Upper lobe of left lung (tissue), 6 donors: ENCODE measurements at regions not wholly inside any gene's neighbourhood (a gene's known extent, or its start where the extent isn't known, plus 50 kb on each side); places are given as distances from the start of the nearest gene placed in this dataset.

Experiments
- ATAC-seq, 2 donors: fragments of 200-7000 bp; cut with Tn5 transposase; one replicate each; pipeline ENCODE4 v1.9.1; 2022; ENCODE audit warnings: mild to moderate bottlenecking in 2 of 2, moderate library complexity in 2 of 2; ENCODE audit not compliant: low FRiP score in 2 of 2
- DNase-seq, 2 donors: peaks; one replicate each; pipeline ENCODE4 v3.0.0-alpha.2; 2019 to 2020
- H3K27ac ChIP-seq, 4 donors: fragments of 200-600 bp; sonication (generic); one replicate each; pipeline ENCODE4 v1.5.1; 2016 to 2019
- H3K27me3 ChIP-seq, 4 donors: fragments of 200-600 bp; sonication (generic); one replicate each; pipeline ENCODE4 v1.5.1; 2017 to 2019
- H3K36me3 ChIP-seq, 4 donors: fragments of 200-600 bp; sonication (generic); one replicate each; pipeline ENCODE4 v1.5.1; 2016 to 2019
- H3K4me1 ChIP-seq, 4 donors: fragments of 200-600 bp; sonication (generic); one replicate each; pipeline ENCODE4 v1.5.1; 2018 to 2019
- H3K4me3 ChIP-seq, 4 donors: fragments of 200-600 bp; sonication (generic); one replicate each; pipeline ENCODE4 v1.5.1; 2017 to 2019; ENCODE audit warnings: mild to moderate bottlenecking in 2 of 4, moderate library complexity in 1 of 4
- H3K9me3 ChIP-seq, 4 donors: fragments of 200-600 bp; sonication (generic); one replicate each; pipeline ENCODE4 v1.5.1; 2018 to 2019
- EP300 ChIP-seq, 4 donors: sonication (generic); formaldehyde crosslinking; IDR thresholded peaks; one replicate each; pipeline ENCODE4 v1.5.1; 2017; ENCODE audit warnings: antibody characterized with exemption in 4 of 4, control low read depth in 2 of 4
- POLR2A ChIP-seq, 4 donors: fragments of 450-650 bp; IDR thresholded peaks; one replicate each; pipeline ENCODE4 v1.5.1; 2016 to 2017; ENCODE audit warnings: antibody characterized with exemption in 4 of 4, mild to moderate bottlenecking in 2 of 4
- POLR2AphosphoS5 ChIP-seq, 2 donors: sonication (generic); formaldehyde crosslinking; IDR thresholded peaks; one replicate each; pipeline ENCODE4 v1.5.1; 2017; ENCODE audit warnings: antibody characterized with exemption in 2 of 2
- WGBS, 2 donors: methylation state at CpG; one replicate each; pipeline ENCODE4 v1.1.5; 2017 to 2018; 5-methylcytosine and 5-hydroxymethylcytosine counted together
- TF ChIP-seq, protein P1 (sequence below), 6 experiments: fragments of 450-650 bp in 4 of 6; fragments of 200-600 bp in 2 of 6; sonication (generic) in 2 of 6; IDR thresholded peaks; one replicate each; pipeline ENCODE4 v1.5.1; 2016 to 2019; ENCODE audit warnings: antibody characterized with exemption in 6 of 6
- donor health status: DM: no; HTN: no; CAD: no; lungs with moderate emphysema.
- donor health status: DM: no; HTN: yes; CAD: no; lungs with severe emphysema.

DNA sequence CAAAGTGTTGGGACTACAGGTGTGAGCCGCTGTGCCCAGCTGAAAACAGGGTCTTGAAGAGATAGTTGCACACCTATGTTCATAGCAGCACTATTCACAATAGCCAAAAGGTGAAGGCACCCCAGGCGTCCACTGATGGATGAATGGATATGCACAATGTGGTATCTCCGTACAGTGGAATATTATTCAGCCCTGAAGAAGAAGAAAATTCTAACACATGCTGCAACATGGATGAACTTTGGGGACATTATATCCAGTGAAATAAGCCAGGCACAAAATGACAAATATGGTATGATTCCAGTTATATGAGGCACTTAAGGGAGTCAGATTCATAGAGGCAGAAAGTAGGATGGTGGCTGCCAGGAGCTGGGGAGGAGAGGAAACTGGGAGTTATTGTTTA, 137.6 kb upstream of the WNT4 start:
- WGBS, 2 donors = 87 to 94% methylated on average over 3 of the region's 3 CpGs
- Histone ChIP-seq H3K36me3 (no peaks in the 10 kb centered on the region), H3K9me3 (peaks cover 0 to 8% (median 0%) of the 10 kb centered on the region in 4 donors), H3K27me3 (no peaks in the 10 kb centered on the region), H3K27ac (no peak overlapping the region), H3K4me3 (no peak overlapping the region), H3K4me1 (no peaks in the 10 kb centered on the region)
- ATAC-seq = no peak
- TF ChIP-seq POLR2AphosphoS5 (IDR thresholded peaks at IDR 0.05) (no peak), EP300 (IDR thresholded peaks at IDR 0.05) (no peak)
- TF ChIP-seq, protein P1, sequence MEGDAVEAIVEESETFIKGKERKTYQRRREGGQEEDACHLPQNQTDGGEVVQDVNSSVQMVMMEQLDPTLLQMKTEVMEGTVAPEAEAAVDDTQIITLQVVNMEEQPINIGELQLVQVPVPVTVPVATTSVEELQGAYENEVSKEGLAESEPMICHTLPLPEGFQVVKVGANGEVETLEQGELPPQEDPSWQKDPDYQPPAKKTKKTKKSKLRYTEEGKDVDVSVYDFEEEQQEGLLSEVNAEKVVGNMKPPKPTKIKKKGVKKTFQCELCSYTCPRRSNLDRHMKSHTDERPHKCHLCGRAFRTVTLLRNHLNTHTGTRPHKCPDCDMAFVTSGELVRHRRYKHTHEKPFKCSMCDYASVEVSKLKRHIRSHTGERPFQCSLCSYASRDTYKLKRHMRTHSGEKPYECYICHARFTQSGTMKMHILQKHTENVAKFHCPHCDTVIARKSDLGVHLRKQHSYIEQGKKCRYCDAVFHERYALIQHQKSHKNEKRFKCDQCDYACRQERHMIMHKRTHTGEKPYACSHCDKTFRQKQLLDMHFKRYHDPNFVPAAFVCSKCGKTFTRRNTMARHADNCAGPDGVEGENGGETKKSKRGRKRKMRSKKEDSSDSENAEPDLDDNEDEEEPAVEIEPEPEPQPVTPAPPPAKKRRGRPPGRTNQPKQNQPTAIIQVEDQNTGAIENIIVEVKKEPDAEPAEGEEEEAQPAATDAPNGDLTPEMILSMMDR (IDR thresholded peaks at IDR 0.05) = no peak
- no peak for DNase-seq

DNA sequence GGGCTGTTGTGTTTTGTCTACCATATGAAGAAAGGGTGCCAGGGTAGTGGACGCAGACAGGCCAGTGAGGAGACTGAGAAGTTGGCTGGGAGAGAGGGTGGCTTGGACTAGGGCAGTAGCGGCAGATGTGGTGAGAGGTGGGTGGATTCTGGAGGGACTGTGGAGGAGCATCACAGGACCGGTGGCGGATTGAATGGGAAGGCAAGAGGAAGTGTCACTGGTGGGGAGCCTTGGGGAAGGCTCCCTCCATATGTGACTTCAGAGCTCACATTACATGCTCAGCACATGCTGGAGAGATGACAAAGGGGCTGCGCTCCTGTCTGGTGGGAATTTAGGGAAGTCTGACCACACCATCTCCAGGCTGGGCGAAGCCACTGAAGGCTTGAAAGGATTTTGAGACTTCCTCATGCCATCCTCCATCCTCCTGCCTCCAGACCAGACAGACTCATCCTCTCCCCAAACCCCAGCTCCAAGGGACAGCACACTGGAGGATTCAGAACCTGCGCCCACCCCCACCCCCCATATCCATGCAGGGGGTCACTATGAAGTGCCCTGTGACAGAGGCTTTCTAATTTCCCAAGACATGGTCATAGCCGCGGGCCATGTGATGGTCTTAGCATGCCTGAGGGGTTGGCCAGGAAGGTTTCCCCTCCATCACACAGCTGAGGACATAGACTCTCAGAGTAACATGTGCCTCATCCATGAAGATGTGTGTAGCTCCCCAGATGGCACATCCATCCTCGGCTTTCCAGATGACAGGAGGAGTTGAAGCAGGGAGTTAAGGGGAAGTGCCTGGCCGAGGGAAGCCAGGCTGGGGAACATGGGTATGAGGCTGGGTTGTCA, 138.8 kb upstream of the WNT4 start:
- TF ChIP-seq, protein P1 (IDR thresholded peaks at IDR 0.05) = no peak
- no peak for TF ChIP-seq EP300 (IDR thresholded peaks at IDR 0.05)
- no peak for TF ChIP-seq POLR2AphosphoS5 (IDR thresholded peaks at IDR 0.05)
- TF ChIP-seq POLR2A (IDR thresholded peaks at IDR 0.05) = no peak
- no peak overlapping the region for H3K27ac ChIP-seq
- H3K4me1 ChIP-seq = no peaks in the 10 kb centered on the region
- DNase-seq (peak in 1 of 2 donors; percentile 7), ATAC-seq (peak in 1 of 2 donors; percentile 8)
- H3K4me3 ChIP-seq = no peak overlapping the region
- 86 to 90% methylated on average over 11 of the region's 11 CpGs for WGBS, 2 donors
- no peaks in the 10 kb centered on the region for H3K36me3 ChIP-seq
- no peaks in the 10 kb centered on the region for H3K27me3 ChIP-seq
- H3K9me3 ChIP-seq = peaks cover 0 to 8% (median 0%) of the 10 kb centered on the region in 4 donors

DNA sequence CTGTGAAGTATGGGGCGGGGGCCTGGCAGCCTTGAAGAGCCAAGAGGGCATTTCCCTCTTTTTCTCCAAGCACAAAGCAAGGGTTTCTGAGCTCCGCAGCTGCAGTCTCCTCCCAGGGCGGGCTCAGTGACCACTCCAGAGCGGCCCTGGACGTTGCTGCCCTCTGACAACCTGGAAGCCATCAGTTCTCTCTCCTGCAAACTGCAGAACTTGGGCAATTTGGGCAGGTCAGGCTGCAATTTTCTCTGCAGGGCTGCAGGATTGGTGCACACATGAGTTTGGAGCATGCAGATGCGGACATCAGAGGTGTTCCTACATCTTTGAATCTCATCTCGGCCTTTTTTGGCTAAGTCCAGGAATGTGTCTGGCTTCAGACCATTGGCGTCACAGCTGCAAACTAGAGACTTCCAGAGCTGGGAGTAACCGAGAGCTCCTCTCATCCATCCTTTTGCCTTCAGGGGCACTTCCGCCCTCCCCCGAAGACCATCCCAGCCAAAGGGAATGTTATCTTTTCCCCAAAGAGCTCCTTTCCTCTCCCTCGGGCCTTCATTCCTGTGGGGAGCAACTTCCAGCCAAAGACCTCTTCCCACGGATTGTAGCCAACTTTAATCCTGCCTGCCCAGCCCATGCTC, 139.6 kb upstream of the WNT4 start:
- Histone ChIP-seq H3K36me3 (no peaks in the 10 kb centered on the region), H3K9me3 (peaks cover 0 to 8% (median 0%) of the 10 kb centered on the region in 4 donors), H3K27ac (no peak overlapping the region), H3K4me1 (no peaks in the 10 kb centered on the region), H3K27me3 (no peaks in the 10 kb centered on the region), H3K4me3 (no peak overlapping the region)
- TF ChIP-seq, protein P1 (IDR thresholded peaks at IDR 0.05) = no peak
- no peak for TF ChIP-seq EP300 (IDR thresholded peaks at IDR 0.05)
- no peak for TF ChIP-seq POLR2A (IDR thresholded peaks at IDR 0.05)
- no peak for TF ChIP-seq POLR2AphosphoS5 (IDR thresholded peaks at IDR 0.05)
- ATAC-seq = no peak
- DNase-seq = peak in 1 of 2 donors; percentile 12
- 77 to 78% methylated on average over 9 to 13 of the region's 13 CpGs for WGBS, 2 donors

DNA sequence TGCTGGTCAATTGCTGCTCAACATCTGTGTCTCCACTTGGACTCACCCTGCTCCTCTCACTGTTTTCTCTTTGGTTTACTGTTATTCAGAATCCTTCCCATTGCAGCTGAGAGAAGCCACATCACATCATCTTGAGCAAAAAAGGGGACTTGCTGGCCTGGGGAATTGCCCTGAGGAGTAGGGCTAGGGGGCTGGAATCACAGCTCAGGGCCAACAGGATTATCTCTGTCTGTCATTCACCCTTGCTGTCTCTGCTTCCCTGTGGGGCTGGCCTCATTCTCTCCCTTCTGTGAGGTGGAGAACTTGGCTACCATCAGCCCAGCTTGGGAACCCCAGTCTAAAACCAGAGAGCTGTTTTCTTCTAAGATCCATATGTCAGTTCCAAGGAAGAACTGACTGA, 140.7 kb upstream of the WNT4 start:
- DNase-seq = no peak
- Histone ChIP-seq H3K9me3 (peaks cover 0 to 8% (median 0%) of the 10 kb centered on the region in 4 donors), H3K27ac (no peak overlapping the region), H3K4me3 (no peak overlapping the region), H3K4me1 (no peaks in the 10 kb centered on the region), H3K27me3 (no peaks in the 10 kb centered on the region), H3K36me3 (no peaks in the 10 kb centered on the region)
- ATAC-seq = no peak
- TF ChIP-seq POLR2AphosphoS5 (IDR thresholded peaks at IDR 0.05) (no peak), EP300 (IDR thresholded peaks at IDR 0.05) (no peak), POLR2A (IDR thresholded peaks at IDR 0.05) (no peak)
- TF ChIP-seq, protein P1 (IDR thresholded peaks at IDR 0.05) = no peak
